Liver (tissue), 3 donors: ENCODE measurements at regions not wholly inside any gene's neighbourhood (a gene's known extent, or its start where the extent isn't known, plus 50 kb on each side); places are given as distances from the start of the nearest gene placed in this dataset.

Experiments used
- GABPA ChIP-seq, 2 donors: IDR thresholded peaks in 1 of 2; conservative IDR thresholded peaks in 1 of 2; 2 replicates each; pipeline ENCODE4 v1.6.1; 2016; ENCODE audit warnings: antibody characterized with exemption in 2 of 2, mild to moderate bottlenecking in 1 of 2, moderate library complexity in 1 of 2
- TF ChIP-seq, protein P1 (sequence below): fragments of 150-350 bp; IDR thresholded peaks from 2 replicates; pipeline ENCODE4 v1.5.1; 2017; ENCODE audit warnings: improper control_type of control experiment, low read depth, low read length; ENCODE audit not compliant: missing input control
- TF ChIP-seq, protein P2 (sequence below): IDR thresholded peaks from 2 replicates; pipeline ENCODE4 v1.6.1; 2016; ENCODE audit warnings: antibody characterized with exemption
- TF ChIP-seq, protein P3 (sequence below): IDR thresholded peaks from 2 replicates; pipeline ENCODE4 v1.6.1; 2016; ENCODE audit warnings: antibody characterized with exemption, mild to moderate bottlenecking
- donor health status: healthy.
- donor health status: healthy.

DNA sequence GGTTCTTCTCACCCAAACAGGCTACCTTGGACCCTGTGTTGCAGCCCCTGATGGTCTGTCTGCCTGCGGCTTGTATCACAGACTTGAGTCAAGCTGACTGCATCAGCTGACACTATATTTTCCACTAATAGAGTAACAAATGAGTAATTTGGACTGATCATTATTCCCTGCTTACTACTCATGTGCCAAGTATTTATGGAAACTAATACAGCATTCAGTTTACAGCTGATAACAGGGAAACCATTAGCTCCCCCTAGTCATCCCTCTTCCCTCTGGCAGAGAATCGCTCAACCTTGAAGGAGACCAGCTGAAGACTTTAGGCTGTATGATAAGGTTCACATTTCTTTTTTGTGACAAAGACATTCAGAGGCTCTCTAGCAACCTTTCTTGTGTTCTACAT lies 116.6 kb upstream of the SYT6 start:
- TF ChIP-seq, protein P1, sequence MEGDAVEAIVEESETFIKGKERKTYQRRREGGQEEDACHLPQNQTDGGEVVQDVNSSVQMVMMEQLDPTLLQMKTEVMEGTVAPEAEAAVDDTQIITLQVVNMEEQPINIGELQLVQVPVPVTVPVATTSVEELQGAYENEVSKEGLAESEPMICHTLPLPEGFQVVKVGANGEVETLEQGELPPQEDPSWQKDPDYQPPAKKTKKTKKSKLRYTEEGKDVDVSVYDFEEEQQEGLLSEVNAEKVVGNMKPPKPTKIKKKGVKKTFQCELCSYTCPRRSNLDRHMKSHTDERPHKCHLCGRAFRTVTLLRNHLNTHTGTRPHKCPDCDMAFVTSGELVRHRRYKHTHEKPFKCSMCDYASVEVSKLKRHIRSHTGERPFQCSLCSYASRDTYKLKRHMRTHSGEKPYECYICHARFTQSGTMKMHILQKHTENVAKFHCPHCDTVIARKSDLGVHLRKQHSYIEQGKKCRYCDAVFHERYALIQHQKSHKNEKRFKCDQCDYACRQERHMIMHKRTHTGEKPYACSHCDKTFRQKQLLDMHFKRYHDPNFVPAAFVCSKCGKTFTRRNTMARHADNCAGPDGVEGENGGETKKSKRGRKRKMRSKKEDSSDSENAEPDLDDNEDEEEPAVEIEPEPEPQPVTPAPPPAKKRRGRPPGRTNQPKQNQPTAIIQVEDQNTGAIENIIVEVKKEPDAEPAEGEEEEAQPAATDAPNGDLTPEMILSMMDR = no peak
- TF ChIP-seq, protein P2, sequence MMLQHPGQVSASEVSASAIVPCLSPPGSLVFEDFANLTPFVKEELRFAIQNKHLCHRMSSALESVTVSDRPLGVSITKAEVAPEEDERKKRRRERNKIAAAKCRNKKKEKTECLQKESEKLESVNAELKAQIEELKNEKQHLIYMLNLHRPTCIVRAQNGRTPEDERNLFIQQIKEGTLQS = no peak
- TF ChIP-seq, protein P3, sequence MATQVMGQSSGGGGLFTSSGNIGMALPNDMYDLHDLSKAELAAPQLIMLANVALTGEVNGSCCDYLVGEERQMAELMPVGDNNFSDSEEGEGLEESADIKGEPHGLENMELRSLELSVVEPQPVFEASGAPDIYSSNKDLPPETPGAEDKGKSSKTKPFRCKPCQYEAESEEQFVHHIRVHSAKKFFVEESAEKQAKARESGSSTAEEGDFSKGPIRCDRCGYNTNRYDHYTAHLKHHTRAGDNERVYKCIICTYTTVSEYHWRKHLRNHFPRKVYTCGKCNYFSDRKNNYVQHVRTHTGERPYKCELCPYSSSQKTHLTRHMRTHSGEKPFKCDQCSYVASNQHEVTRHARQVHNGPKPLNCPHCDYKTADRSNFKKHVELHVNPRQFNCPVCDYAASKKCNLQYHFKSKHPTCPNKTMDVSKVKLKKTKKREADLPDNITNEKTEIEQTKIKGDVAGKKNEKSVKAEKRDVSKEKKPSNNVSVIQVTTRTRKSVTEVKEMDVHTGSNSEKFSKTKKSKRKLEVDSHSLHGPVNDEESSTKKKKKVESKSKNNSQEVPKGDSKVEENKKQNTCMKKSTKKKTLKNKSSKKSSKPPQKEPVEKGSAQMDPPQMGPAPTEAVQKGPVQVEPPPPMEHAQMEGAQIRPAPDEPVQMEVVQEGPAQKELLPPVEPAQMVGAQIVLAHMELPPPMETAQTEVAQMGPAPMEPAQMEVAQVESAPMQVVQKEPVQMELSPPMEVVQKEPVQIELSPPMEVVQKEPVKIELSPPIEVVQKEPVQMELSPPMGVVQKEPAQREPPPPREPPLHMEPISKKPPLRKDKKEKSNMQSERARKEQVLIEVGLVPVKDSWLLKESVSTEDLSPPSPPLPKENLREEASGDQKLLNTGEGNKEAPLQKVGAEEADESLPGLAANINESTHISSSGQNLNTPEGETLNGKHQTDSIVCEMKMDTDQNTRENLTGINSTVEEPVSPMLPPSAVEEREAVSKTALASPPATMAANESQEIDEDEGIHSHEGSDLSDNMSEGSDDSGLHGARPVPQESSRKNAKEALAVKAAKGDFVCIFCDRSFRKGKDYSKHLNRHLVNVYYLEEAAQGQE = no peak
- TF ChIP-seq GABPA (IDR thresholded peaks at IDR 0.05 in 1 of 2, conservative IDR thresholded peaks at IDR 0.05 in 1 of 2) = no peak
